GM18868 (cell line): ENCODE measurements at regions not wholly inside any gene's neighbourhood (a gene's known extent, or its start where the extent isn't known, plus 50 kb on each side); places are given as distances from the start of the nearest gene placed in this dataset.

Experiments used
- ATAC-seq: cut with Tn5 transposase; IDR thresholded peaks from one replicate; pipeline ENCODE4 v1.9.1; 2021; ENCODE audit warnings: mild to moderate bottlenecking, moderate library complexity; ENCODE audit not compliant: unreplicated experiment

GRCh38 chr16:85187886-85188285, 75.6 kb upstream of the CIBAR2 start:
- no peak for ATAC-seq

GRCh38 chr16:85188822-85189672, 76.8 kb upstream of the CIBAR2 start:
- ATAC-seq, result no peak

DNA sequence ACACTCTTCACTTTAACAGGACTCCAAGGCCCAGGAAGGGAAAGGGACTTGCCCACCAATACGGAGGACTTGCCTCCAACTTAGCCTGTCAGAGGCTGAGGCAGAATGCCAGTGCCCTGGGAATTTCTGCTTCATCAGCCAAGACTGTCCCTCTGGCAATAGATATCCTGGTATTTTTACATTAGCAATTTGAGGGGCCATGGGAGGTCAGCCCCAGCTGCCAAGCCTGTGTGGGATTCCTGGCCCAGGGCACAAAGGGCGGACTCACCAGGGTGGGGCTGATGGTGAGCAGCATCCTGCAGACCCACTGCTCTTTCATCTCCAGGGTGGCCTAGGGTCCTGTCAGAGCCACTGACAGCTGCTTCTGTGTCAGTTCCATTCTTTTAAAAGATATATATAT, 78.3 kb upstream of the CIBAR2 start:
- no peak for ATAC-seq

DNA sequence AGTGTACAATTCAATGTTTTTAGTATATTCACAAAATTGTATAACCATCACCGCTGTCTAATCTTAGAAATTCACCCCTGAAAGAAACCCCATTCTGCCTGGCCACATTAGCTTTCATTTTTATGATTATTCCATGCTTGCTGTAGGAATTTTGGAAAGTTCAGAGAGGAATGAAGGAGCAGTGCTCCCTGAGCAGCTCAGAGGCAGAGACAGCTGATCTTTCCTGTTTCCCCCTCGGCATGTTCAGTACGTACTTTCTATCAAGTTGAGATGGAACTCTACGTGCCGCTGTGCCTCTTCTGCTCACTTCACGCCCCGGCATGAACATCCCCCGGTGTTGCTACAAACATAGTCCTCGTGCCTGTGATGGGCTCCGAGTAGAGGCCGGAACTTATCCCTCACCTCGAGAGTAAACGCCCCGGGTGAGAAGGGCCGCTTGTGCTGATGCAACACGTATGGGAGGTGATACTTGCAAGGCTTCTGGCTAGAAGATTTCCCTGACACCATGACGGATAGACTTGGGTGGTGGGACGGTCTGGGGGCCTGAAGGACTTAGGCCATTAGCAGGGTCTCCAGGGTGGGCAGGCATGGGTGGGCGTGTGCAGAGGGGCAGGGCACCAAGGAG, 79.2 kb upstream of the CIBAR2 start:
- no peak for ATAC-seq

GRCh38 chr16:85192238-85193114, 80.2 kb upstream of the CIBAR2 start:
- ATAC-seq, result no peak

GRCh38 chr16:85193115-85193493, 80.8 kb upstream of the CIBAR2 start:
- ATAC-seq, result no peak

- ATAC-seq, result no peak
Observed at GRCh38 chr16:85193876-85194275, 81.6 kb upstream of the CIBAR2 start.

DNA sequence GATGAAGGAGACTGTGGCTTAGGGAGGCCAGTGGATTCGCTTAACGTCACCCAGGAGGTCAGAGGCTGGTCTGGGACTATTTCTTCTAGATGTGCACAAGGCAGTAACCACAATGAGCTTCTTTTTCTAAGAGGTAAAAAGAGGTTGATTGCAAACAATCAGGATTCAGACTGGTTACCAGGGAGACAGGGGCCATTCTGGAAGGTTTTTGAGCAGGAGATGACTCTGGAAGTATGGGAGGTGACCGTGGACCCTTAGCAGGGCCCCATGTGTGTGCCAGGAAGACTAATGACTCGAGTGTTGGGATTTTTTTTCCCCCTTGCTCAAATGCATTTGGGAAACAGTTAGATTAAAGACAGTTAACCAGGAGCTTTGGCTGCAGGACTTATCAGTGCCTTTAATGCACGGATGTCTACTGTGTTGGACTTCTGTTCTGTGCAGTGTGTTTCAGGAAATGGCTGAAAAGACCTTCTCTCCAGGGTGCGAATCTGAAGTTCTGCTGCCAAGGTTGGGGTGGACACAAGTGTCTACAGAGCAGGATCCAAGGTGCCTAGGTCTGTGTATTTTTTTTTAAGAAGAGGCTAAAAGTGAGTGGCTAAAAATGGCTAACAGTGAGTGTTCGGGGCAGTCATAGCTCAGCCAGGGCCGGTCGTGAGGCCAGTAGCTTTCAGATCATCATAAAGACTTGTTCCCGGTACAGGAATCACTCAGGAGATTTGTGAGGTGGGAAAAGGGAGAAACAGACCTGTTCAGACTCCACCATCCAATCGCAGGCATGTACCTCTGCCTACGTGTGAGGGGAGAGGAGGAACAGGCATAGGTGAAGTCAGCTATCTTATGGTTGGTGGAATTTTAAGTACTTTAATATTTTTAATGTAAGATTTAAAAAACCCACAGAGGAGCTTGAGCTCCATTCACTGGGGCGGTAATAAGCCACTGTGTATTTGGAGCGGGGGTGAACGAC, 82.3 kb upstream of the CIBAR2 start:
- ATAC-seq, result no peak

GRCh38 chr16:85195271-85195647, 83.0 kb upstream of the CIBAR2 start:
- no peak for ATAC-seq

- ATAC-seq, result no peak
Observed at GRCh38 chr16:85195900-85196772, 83.9 kb upstream of the CIBAR2 start.

- ATAC-seq, result no peak
Observed at GRCh38 chr16:85196976-85197375, 84.7 kb upstream of the CIBAR2 start.

GRCh38 chr16:85197611-85198566, 85.6 kb upstream of the CIBAR2 start:
- ATAC-seq, result no peak

- ATAC-seq, result no peak
Observed at GRCh38 chr16:85199069-85199725, 86.9 kb upstream of the CIBAR2 start.

GRCh38 chr16:85199880-85200279, 87.6 kb upstream of the CIBAR2 start:
- no peak for ATAC-seq

GRCh38 chr16:85200471-85201278, 88.4 kb upstream of the CIBAR2 start:
- no peak for ATAC-seq

- ATAC-seq, result no peak
Observed at GRCh38 chr16:85201574-85201973, 89.3 kb upstream of the CIBAR2 start.

DNA sequence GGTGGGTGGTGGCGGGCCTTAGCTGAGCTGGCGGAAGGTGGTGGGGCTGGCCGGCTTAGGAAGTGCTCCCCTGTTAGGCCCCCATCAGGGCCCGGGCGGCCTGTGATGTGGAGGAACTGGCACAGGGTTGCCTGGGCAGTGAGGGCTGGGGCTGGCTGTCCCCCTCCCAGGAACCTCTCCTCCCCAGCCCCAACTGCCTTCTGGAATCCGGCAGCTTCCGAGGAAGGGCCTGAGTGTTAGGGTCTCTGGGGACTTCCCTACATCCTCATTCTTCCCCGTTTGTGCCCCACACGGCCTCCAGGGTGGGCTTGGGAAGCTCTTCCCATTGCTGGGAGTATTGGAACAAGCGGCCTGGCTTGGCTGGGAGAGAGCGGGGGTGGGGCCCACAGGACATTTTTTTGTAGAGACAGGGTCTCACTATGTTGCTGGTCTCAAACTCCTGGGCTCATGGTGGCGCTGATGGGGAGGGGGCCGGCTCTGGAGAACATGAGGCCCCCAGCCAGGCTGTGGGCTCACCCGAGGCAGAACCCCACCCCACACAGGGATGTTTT, 89.9 kb upstream of the CIBAR2 start:
- ATAC-seq, result no peak
